ENCODE measurements at regions not wholly inside any gene's neighbourhood (a gene's known extent, or its start where the extent isn't known, plus 50 kb on each side); places are given as distances from the start of the nearest gene placed in this dataset.
"Not testable (repeated sequence)": the region's sequence is repeated elsewhere in the genome, so short reads cannot be mapped to it uniquely, and the experiment has no call there.

GRCh38 chr7:37604078-37604477 is 79.5 kb upstream of the GPR141 start:
- Histone ChIP-seq H3K4me3 (no peak overlapping the region), H3K36me3 (no peaks in the 10 kb centered on the region), H3K9me3 (no peaks in the 10 kb centered on the region), H3K4me1 (no peaks in the 10 kb centered on the region), H3K27ac (replicated peaks in 1 of 4) (no peak overlapping the region), H3K27me3 (no peaks in the 10 kb centered on the region)
- WGBS: 100% methylated on average over 1 of the region's 1 CpG
- DNase-seq (ENCODE audit: extremely low spot score): no peak
- no peak for TF ChIP-seq CTCF (IDR thresholded peaks at IDR 0.05)
- no peak for TF ChIP-seq EP300 (IDR thresholded peaks at IDR 0.05)
- TF ChIP-seq POLR2AphosphoS5 (IDR thresholded peaks at IDR 0.05): no peak
- no peak for TF ChIP-seq POLR2A (IDR thresholded peaks at IDR 0.05; ENCODE audit: low read depth)
- intact Hi-C loops (cut with DNase I): no loop called here

DNA sequence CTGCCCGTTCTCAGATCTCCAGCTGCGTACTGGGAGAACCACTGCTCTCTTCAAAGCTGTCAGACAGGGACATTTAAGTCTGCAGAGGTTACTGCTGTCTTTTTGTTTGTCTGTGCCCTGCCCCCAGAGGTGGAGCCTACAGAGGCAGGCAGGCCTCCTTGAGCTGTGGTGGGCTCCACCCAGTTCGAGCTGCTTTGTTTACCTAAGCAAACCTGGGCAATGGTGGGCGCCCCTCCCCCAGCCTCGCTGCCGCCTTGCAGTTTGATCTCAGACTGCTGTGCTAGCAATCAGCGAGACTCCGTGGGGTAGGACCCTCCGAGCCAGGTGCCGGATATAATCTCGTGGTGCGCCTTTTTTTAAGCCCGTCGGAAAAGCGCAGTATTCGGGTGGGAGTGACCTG is 66.2 kb upstream of the GPR141 start:
- H3K4me1 ChIP-seq; DNase-seq (ENCODE audit: extremely low spot score); H3K27me3 ChIP-seq; H3K36me3 ChIP-seq; H3K27ac ChIP-seq (replicated peaks in 1 of 4); H3K9me3 ChIP-seq; intact Hi-C loops (cut with DNase I); H3K4me3 ChIP-seq: not testable (repeated sequence)
- WGBS: no CpG with 5 or more reads among the region's 16 CpGs

DNA sequence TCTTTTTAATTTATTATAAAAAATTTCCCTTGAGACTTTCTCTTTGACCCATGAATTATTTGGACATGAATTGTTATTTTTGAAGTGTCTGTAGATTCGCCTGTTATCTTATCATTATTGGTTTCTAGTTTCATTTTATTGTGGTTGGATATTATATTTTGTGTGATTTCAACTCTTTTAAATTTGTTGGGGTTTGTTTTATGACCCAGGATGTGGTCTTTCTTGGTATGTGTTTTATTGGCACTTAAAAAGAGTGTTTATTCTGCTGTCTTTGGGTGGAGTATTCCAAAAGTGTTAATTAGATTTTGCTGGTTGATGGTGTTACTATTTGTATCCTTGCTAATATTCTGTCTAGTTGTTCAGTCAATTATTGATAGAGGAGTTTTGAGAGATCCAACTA is 50.5 kb upstream of the GPR141 start:
- WGBS: 58% methylated on average over 1 of the region's 1 CpG
- no peaks in the 10 kb centered on the region for H3K4me1 ChIP-seq
- TF ChIP-seq EP300 (IDR thresholded peaks at IDR 0.05) (no peak), POLR2A (IDR thresholded peaks at IDR 0.05; ENCODE audit: low read depth) (no peak), CTCF (IDR thresholded peaks at IDR 0.05) (no peak), POLR2AphosphoS5 (IDR thresholded peaks at IDR 0.05) (no peak)
- H3K9me3 ChIP-seq: peaks cover 0 to 27% (median 13%) of the 10 kb centered on the region in 4 donors
- intact Hi-C loops (cut with DNase I): no loop called here
- no peak overlapping the region for H3K4me3 ChIP-seq
- no peaks in the 10 kb centered on the region for H3K27me3 ChIP-seq
- H3K27ac ChIP-seq (replicated peaks in 1 of 4): no peak overlapping the region
- no peaks in the 10 kb centered on the region for H3K36me3 ChIP-seq
- DNase-seq (ENCODE audit: extremely low spot score): no peak

Data from esophagus muscularis mucosa (tissue), 4 donors.